HG03060 (cell line): ENCODE measurements at regions not wholly inside any gene's neighbourhood (a gene's known extent, or its start where the extent isn't known, plus 50 kb on each side); places are given as distances from the start of the nearest gene placed in this dataset.
"Not testable (repeated sequence)": the region's sequence is repeated elsewhere in the genome, so short reads cannot be mapped to it uniquely, and the experiment has no call there.

ENCODE experiments used
- ATAC-seq: cut with Tn5 transposase; IDR thresholded peaks from one replicate; pipeline ENCODE4 v1.9.1; 2021; ENCODE audit warnings: low read depth, moderate number of reproducible peaks; ENCODE audit not compliant: unreplicated experiment

DNA sequence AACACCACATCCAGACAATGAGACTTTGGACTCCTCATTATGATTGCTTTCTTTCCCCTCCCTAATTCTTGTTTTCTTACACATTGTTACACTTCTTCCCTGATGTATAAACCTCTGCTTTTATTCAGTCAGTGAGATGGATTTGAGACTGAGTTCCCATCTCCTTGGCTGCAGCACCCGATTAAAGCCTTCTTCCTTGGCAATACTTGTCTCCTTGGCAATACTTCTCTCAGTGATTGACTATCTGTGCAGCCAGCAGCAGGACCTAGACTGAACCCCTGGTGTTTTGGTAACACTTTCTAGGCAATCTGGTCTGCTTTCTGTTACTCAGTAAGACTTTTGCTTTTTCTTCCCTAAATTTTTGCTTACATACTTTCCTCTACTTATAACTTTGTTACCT lies 492.8 kb upstream of the SMC2 start:
- no peak for ATAC-seq

DNA sequence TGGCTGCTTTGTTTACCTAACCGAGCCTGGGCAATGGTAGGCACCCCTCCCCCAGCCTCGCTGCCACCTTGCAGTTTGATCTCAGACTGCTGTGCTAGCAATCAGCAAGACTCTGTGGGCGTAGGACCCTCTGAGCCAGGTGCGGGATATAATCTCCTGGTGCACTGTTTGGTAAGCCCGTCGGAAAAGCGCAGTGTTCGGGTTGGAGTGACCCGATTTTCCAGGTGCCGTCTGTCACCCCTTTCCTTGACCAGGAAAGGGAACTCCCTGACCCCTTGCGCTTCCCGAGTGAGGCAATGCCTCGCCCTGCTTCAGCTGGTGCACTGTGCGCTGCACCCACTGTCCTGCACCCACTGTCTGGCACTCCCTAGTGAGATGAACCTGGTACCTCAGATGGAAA lies 482.2 kb upstream of the SMC2 start:
- ATAC-seq: not testable (repeated sequence)

DNA sequence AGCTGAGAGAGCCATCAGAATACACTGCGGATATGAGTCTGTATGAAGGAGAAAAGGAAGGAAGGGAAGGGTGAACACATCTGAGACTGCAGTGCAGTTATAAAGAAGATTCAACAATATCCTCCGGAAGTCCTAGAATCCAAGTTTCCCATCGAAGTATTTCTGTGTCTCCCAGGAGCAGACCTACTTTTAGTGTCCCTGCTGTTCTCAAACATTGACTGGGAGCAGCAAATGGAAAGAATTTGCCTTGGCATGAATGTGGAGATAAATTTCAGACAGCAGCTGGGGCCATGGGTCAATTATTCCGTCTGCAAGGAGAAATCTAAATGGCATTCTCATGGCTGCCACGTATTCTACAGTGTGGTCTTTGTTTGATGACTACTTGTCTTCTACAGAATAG lies 478.1 kb upstream of the SMC2 start:
- ATAC-seq: no peak

DNA sequence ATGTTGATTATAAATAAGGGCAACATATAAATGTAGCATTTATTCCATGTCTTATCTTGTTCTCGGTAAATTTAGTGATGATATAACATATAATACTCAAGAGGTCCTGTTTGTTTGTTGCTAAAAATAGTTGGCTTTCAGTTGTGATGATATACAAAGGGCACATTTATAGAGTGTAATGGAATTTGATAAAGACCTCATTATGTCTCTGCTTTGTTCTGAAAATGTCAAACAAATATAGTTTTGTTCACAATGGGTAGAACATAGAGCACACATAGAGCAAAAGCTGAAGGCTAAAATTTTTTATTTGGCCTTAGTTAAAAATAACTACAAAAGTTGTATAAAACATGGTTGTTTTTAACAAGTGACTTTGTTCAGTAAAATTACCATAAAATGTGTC lies 477.1 kb upstream of the SMC2 start:
- no peak for ATAC-seq

DNA sequence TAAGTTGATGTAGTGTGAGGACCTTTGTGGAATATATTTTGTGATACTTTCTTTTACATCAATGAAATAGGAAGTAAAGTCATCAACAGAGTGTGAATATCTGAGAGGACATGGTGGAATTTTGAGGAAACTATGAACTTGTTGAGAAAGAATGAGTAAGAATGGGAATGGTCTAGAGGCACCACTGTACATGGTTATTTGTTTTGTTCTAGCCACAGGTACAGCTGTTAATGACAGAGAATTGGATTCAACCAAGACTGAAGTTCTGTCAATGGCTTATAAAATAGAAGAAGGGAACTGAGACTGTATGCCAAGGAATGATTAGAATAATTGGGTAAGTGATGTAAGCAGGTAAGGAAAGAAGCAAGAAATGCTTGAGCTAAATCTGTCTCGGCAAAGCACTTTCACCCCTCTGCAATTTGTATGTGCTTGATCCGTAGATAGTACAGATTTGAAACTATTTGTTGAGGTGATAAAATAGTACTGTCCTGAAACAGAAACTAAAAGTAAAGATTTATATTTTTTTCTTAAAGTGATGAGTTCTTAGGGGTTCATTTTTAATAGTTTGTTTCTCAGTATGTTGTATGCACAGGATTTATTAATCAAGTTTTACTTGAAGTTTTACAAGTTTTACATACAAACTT lies 468.8 kb upstream of the SMC2 start:
- ATAC-seq: no peak

DNA sequence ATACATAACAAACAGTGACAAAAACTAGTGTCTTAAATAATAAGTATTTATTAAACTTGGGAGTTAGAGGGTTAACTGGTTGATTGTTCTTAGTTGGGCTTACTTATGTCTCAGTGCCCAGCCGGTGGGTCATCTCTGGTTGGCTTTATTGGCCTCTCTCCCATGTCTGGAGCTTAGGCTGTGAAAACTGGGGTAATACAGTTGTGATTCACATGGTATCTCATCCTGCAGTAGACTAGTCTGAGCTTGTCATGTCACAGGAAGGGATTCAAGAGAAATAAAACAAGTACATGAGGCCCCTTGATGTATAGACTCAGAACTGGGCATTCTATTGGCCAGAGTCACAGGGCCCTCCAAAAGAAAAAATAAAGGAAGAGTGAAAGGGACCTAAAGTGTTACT lies 466.4 kb upstream of the SMC2 start:
- ATAC-seq: no peak

DNA sequence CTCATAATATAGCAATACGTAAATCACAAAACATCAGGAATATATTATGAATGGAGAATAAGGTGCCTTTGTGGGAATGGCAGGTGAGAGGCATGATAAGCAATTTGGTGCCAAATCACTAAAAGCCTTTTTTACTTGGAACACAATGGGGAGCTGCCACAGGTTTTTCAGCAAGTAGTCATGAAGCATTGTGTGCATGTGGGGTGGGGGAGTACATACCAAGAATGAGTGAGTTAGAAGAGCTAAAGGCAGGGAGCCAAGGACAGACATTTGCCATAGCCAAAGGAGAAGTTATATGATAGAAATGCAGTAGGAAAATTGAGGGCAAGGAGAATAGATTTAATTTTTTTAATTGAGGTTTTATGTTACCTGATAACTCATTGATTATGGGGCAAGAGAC lies 445.0 kb upstream of the SMC2 start:
- no peak for ATAC-seq

DNA sequence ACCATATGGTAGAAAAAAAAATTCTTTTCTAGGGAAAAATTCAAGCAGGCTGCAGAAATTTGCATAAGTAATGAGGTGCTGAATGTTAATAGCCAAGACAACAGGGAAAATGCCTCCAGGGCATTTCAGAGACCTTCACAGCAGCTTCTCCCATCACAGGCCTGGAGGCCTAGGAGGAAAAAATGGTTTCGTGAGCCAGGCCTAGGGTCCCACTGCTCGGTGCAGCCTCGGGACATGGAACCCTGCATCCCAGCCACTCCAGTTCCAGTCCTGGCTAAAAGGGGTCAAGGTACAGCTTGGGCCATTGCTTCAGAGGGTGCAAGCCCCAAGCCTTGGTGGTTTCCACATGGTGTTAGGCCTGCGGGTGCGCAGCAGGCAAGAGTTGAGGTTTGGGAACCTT lies 436.0 kb upstream of the SMC2 start:
- ATAC-seq: no peak

DNA sequence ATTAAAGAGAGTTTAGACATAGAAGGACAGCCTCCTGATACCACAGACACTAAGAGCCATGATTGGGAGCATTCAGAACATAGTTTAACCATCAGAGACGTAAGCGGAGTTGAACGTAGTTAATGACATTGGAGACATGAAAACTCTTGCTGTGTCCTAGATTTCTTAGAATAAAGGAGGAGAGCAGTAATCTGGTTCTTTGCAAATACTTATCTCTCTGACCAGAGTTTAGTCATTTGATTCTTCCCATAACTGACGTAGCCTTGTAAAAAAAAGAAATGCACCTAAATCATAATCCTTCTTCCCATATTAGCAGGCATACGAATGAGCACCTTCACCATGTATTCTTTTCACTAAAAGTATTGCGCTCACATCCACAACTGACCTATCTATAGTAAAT lies 433.3 kb upstream of the SMC2 start:
- no peak for ATAC-seq

DNA sequence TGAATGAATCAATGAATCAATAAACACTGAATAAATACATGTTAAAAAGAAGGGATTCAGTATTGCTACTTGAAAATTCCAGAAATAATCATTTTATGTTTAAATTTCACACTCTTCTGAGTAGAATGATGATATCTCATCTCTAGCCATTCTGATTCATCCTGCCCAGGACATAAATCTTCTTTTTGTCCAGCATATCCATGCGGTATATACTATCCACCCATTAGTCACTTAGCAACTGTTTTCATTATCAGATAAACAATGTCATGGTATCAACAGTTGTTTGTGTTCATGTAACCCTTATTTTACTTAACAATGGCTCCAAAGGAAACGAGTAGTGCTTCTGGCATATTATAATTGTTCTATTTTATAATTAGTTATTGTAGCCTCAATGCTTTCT lies 432.4 kb upstream of the SMC2 start:
- ATAC-seq: no peak

DNA sequence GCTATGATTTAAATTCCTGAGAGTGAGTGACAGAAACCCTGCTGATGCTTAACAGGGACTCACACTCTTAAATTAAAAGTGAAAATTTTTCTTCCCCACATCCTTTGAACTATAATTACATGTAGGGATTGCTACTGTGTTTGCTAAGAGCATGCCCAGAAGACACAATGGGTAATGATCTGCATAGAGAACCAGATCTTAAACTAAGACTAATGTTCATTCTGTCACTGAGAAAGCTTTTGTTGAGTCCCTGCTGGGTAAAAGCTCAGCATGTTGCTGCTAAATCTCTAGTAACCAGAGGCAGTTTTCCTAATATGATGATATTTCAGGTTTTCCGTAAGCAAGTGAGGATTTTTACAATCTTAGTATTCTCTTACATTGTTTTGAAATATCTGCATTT lies 424.8 kb upstream of the SMC2 start:
- ATAC-seq: no peak

DNA sequence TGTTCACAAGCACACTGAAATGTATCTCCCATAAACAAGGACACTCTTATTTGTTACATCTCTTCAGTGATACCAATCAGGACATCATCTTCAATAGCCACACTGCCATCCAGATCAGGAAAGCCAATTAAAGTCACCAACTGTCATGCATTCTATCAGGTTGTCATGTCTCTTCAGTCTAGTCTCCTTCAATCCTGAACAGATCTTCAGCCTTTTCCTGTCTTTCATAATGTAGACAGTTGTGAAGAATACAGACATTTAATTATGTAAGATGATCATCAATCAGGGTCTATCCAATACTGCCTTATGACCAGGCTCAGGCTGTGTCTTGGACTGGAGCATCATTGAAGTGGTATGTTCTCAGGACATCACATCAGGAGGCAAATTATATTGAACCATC lies 419.8 kb upstream of the SMC2 start:
- ATAC-seq: no peak

DNA sequence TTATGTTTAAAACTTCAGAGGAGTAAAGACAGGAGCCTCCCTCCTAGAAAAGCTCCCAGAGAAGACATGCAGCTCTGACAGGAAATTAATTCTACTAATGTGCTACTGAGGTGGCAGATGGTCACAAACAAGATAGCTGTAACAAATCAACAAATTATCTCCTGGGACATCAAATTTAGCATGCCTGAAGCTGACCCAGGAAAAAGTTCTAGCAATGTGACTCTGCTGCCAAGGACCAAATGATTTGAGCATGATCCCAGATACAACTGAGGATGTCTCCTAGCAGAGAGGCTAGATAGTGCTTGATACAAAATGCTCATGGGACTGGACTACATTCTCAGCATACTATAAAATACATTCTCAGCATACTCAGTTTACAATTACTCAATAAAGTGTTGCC lies 413.5 kb upstream of the SMC2 start:
- ATAC-seq: no peak

DNA sequence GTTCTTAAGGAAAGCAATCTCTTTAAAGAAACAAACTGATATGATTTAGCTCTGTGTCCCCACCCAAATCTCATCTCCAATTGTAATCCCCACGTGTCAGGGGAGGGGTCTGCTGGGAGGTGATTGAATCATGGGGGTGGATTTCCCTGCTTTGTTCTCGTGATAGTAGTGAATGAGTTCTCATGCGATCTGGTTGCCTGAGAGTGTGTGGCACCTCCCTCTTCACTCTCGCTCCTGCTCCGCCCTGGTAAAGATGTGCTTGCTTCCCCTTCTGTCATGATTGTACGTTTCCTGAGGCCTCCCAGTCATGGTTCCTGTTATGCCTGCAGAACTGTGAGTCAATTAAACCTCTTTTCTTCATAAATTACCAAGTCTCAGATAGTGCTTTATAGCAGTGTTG lies 412.7 kb upstream of the SMC2 start:
- no peak for ATAC-seq

DNA sequence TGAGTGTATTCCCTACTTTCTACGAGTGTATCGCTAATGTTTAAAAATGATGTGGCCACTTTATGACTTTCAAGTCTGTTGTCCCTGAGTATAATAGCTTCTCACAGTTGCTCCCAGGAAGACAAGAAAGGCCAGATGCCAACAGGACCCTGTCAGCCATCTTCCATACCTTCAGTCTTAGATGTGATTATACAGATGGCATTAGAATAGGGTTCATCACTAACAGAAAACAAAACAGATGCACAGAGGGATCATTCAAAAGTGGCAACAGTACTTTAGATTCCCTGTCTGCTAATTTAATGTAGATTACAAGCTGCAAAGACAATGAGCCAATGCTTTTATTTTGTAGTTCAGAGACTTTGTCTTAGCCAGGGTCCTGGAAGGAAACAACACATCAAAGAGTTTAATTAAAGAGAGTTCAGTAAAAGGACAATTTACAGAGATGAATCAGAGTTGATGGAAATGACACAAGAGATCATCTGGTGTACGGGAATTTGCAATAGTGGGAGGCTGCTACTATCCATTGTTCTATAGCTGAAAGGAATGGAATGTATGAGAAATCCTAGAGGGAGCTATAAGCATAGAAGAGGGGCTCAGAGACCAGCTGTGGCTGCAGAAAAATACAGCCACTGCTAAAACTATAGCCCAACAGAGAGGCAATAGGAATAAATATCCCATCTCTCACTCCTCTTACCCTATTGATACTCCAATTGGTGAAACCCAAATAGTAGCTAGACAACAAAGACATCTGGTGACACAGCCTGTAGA lies 393.7 kb upstream of the SMC2 start:
- ATAC-seq: no peak

DNA sequence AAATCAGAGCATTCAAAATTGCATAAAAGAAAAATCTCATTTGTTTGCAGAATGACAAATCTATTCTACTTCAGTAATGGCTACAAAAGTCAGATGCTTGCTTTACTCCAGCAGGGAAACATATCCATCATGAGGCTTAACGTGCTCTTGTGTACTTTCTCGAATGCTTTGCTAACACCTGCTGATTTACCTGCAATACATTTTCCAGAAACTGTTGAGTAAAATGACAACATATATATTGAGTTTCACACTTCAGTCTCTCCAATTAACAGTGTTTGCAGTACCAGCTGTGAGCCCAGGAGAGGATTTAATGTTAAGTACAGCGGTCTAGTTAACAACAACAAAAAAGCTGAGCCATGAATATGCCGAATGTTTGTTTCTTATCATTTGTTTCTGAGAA lies 391.5 kb upstream of the SMC2 start:
- no peak for ATAC-seq

DNA sequence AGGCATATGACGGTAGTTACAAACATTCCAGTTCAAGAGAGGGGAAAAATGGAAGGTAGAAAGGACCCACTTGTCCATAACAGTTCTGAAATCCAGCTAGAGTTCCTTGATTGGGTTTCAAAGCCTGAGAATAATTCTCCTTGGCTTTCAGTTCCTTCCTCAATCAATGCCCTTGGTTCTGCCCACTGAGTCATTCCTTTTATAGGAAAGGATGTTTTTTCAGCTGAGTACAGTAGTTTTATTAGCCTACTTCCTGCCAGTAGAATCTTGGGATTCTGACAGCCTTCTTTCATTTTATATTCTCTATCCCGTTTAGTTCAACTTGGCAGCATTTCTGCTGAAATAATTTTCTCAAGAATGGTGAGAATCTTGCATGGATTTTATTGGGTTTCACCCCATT lies 386.9 kb upstream of the SMC2 start:
- ATAC-seq: no peak

DNA sequence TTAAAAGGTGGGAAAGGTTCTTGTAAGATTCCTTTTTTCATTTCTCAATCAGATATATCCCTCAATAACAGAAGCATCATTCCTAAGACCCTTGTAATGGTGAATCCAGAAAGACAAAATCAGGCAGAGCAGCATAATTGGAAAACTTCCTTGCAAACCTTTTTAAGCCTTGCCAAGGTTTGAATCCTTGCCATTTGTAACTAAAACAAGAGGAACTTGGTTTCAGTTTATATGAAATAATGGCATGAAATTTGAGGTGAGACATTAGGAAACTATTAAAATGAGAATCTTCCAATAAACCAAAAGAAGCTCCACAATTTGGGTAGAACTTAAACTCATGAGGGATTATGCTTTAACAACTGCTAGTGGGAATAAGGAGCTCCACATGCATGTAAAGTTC lies 384.7 kb upstream of the SMC2 start:
- ATAC-seq: no peak

DNA sequence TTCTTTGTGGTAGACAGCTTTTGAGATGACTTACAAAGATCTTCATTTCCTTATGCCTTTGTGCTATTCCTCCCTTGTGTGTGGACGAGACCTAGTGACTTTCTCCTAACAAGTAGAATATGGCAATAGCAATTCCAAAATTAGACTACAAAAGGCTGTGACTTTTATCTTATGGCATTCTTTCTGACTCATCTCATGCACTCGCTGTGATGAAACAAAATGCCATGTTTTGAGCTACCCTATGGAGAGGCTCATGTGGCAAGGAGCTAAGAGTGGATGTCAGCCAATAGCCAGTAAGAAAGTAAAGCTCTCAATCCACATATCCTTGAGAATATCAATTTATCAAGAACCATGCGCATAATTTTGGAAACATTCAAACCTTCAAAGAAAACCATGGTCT lies 380.5 kb upstream of the SMC2 start:
- ATAC-seq: no peak

DNA sequence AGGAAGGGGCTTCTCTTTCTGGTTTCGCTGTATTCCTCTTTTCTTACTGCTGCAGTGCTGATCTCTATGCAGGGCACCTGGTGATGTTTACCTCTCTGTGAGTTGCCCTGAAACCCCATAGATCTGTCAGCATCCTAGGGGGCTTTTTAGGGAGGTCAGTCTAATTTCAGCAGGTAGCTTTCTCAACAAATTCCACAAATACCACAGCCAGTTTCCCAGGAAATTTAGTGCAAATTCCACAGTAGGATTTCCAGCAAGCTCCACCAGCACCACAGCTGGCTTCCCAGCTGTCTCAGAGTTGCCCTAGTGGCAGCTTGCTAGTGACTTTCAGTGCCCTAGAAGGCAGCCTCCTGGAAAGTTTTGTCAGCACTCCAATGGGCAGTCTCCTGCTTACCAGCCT lies 379.1 kb upstream of the SMC2 start:
- ATAC-seq: no peak

DNA sequence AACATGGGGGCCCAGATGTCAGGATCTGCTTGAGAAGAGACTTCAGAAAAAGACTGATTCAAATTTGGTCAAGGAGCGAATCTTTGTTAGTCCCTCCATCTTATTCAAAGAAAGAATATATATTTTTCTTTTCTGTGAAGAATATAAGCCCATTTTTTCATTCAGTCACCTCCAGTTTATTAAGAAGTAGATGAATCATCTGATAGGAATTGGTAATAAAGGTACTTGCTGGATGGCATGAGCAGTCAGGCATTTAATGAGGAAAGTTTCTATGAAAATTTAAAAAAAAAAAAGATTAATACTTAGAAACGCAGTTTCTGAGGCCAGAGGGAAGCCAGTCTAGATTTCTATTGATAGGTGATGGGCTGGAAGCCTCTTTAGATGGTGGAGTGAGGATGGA lies 373.1 kb upstream of the SMC2 start:
- ATAC-seq: no peak

DNA sequence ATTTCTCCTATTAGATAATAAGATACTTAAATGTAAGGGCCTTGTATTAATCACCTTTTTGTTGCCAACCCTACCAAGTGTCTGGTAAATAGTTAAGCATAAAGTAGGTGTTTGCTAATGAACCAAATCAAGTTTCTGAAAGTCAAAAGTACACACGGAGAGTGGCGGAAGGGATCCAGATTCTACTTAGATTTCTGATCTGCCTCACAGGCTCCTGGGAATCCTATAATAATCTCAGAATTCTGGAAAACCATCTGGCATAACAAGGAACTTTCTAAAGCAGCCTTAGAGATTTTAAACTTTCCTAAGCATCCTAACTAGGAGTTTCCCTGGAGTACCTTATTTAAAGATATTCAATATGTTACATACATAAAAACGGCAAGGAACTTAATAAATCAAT lies 363.2 kb upstream of the SMC2 start:
- ATAC-seq: no peak

DNA sequence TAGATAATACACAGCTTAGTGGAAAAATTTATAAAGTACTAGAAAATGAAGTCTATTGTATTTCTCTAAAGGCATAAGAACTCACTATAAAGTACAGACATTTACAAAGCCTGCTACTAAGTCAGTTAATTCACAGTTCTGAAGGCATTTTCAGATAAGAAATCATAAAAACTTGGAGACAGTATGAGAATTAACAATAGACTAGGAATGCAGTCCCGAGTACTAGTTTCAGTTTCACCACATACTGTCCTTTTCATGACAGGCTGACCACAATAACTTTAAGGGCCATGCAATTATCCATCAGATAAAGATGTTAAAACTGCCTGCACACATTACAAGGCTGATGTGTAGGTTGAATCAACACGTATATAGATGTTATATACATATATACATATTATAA lies 362.6 kb upstream of the SMC2 start:
- no peak for ATAC-seq
